ENCODE measurements at regions not wholly inside any gene's neighbourhood (a gene's known extent, or its start where the extent isn't known, plus 50 kb on each side); places are given as distances from the start of the nearest gene placed in this dataset.
A peak's percentile ranks its signal among the peaks of the same experiment; 100 is the strongest.
"Not testable (repeated sequence)": the region's sequence is repeated elsewhere in the genome, so short reads cannot be mapped to it uniquely, and the experiment has no call there.

GRCh38 chr5:71343994-71344393, 111.5 kb upstream of the BDP1 start:
- not testable (repeated sequence) for FAIRE-seq

- FAIRE-seq, result not testable (repeated sequence)
Measured at GRCh38 chr5:71372601-71373000, 82.8 kb upstream of the BDP1 start.

DNA sequence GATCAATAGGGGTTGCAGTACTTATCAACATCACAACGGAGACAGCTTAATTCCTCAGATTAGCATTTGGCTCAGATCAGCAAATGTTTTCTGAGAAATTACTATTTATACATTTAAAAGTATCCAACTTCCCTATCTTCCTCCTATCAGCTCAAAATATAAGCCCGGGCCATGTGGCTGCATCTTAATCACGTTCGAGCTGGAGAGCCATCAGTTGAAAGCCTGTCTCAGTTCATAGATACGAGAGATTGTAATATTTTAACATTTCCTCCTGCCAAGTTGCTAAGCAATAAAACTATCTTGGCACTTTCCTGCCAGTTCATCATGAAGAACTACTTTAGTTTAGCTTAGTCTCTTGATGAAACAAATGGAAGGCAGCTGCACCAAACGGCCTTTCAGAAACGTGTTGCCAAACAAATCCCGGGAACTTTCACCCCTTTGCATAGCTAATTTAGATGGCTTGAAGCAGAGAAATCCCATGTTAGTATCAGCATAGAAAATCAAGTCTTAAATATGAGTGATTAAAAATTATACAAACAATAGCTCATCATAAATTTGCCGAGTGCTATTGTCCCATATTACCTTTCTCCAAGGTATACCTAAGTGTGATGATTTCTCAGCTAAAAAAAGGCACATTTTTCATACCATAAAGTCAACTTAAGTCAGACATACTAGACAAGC, 82.3 kb upstream of the BDP1 start:
- FAIRE-seq, result not testable (repeated sequence)

DNA sequence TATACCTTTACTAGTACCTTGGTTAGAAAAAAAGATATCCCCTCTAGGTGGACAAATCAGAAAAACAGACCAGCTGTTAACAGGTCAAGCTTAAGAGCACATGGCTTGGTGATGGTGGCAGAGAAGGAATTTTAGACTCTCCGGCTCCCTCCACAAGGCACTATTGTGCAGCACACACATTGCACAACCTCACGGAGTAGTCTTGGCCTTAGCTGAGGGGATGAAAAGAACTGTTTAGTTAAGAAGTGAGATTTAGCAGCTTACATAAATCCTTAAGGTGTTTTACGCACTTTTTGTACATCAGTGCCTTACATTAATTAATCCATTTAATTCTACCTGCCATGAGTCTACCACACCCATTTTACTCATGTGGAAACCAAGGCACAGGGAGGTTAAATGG, 71.2 kb upstream of the BDP1 start:
- not testable (repeated sequence) for FAIRE-seq

DNA sequence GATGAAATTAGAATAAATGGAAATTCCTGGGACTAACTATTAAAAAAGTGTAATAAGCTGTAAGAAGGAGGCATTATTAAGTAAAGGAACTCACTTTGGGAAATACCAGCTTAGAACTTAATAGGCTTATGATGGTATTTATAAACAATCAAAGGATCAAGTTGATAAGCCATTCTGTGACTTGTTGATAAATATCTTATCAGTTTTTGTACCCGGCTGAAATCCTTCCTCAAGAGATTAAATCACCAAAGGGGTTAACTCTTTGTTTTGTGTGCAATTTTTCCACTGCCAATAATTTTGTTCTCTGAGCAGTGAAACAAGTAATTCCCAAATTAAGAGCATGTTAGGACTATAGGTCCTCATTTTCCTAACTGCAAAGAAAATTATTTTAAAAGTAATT, 70.7 kb upstream of the BDP1 start:
- no peak for FAIRE-seq

- peak; percentile 87 for FAIRE-seq
Measured at GRCh38 chr5:71385208-71385607, 70.2 kb upstream of the BDP1 start.

DNA sequence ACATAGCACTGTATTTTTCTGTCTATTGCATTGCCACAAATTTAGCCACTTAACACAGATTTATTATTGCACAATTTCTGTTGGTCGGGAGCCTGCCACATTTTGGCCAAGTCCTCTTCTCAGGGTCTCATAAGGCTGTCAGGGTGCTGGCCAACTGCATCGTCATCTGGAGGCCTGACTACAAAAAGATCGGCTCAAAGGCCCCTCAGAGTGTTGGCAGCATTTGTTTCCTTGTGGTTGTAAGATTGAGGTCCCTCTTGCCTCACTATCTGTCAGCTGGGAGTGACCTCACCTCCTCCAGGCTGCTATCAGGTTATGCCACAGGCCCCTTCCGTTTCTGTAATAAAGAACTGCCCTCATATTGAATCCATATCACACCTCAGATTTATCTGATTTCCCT, 67.3 kb upstream of the BDP1 start:
- not testable (repeated sequence) for FAIRE-seq

DNA sequence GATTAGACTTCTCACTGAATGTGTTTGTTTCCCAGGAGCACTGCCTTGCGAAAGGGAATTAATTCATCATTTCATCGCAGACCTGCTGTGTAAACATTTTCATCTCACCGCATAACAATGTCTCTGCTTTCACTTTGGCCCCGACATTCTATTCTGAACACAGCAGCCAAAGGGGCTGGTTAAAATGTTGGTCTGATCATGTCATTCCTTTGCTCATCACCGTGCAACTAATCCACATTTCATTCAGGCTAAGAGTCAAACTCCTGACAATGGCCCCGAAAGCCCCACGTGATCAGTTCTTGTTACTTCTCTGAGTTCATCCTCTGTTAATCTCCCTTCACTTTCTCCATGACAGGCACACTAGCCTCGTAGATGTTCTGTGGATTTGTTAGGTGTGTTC, 57.1 kb upstream of the BDP1 start:
- FAIRE-seq, result not testable (repeated sequence)

GRCh38 chr5:71398859-71399258, 56.6 kb upstream of the BDP1 start:
- FAIRE-seq, result not testable (repeated sequence)

GRCh38 chr5:71399443-71399842, 56.0 kb upstream of the BDP1 start:
- FAIRE-seq, result not testable (repeated sequence)

- not testable (repeated sequence) for FAIRE-seq
Measured at GRCh38 chr5:71400626-71401025, 54.8 kb upstream of the BDP1 start.

- not testable (repeated sequence) for FAIRE-seq
Measured at GRCh38 chr5:71401150-71401549, 54.3 kb upstream of the BDP1 start.

GRCh38 chr5:71401564-71401963, 53.9 kb upstream of the BDP1 start:
- FAIRE-seq, result not testable (repeated sequence)

- not testable (repeated sequence) for FAIRE-seq
Measured at GRCh38 chr5:71404441-71404840, 51.0 kb upstream of the BDP1 start.

DNA sequence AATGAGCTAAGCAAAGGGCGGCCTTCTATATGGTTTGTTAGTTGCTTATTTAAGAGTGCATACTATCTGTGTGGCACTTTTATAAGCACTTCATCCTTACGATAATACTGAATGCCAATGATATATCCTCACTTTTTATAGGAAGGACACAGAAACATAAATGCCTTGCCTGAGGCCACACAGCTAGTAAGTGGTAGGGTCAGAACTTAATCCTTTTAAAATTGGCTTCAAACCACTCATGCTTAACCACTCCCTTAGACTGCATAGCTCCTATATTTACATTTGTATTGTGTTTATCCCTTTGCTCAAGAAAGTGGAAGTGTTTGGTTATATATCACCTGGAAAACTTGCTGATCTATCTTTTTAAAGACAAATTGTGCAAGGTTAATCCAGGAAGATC, 50.5 kb upstream of the BDP1 start:
- FAIRE-seq, result not testable (repeated sequence)

All from A204.1 (cell line).